ENCODE measurements at regions not wholly inside any gene's neighbourhood (a gene's known extent, or its start where the extent isn't known, plus 50 kb on each side); places are given as distances from the start of the nearest gene placed in this dataset.

DNA sequence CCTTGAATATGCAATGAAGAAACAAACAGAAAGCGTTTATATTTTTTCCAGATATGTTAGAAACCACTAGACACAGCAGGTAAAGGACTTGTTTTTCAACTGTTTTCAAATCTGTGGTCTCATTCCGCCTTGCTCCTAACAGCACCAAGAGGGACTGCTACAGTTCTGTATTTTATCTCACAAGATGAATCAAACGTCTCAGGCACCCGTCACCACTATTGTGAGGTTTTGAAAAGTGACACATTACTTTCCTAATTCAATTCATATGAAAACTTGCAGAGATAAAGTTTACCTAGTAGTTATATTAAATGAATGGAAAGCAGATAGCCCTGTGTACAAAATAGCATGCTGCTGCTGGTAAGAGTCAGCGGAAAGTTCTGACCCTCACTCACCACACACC lies 386.3 kb downstream of the ETS1 start:
- FAIRE-seq = no peak
- no peak for DNase-seq (ENCODE audit: insufficient read length, low spot score)
- TF ChIP-seq PAX5 (IDR thresholded peaks at IDR 0.05; ENCODE audit: insufficient read depth, low read length, severe bottlenecking) (no peak), SPI1 (IDR thresholded peaks at IDR 0.05; ENCODE audit: low read depth, low read length) (no peak), TAF1 (IDR thresholded peaks at IDR 0.05; ENCODE audit: low read depth, low read length) (no peak), POLR2A (IDR thresholded peaks at IDR 0.05; ENCODE audit: low read depth, low read length) (no peak)

DNA sequence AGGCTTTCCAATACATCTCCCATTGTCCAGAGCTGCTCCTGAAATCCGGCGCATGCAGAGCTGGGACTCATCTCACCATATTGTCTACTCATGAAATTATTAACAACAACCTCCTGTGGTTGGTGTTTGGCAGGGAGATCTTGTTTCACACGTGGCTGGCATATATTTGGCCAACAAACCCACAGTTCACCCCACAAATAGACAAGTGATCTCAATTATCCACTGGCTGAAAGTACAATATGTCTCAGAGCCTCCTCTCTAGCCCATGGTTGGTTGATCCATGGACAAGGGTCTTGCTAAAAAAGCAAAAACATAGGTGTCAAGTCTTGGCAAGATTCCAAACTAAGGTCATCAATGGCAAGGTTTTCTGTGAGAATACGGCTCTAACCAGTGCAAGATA lies 386.9 kb downstream of the ETS1 start:
- no peak for FAIRE-seq
- TF ChIP-seq POLR2AphosphoS5 (IDR thresholded peaks at IDR 0.05; ENCODE audit: low read depth, low read length) (no peak), TAF1 (IDR thresholded peaks at IDR 0.05; ENCODE audit: low read depth, low read length) (no peak), PAX5 (IDR thresholded peaks at IDR 0.05; ENCODE audit: insufficient read depth, low read length, severe bottlenecking) (no peak), SPI1 (IDR thresholded peaks at IDR 0.05; ENCODE audit: low read depth, low read length) (no peak), POU2F2 (IDR thresholded peaks at IDR 0.05; ENCODE audit: low read depth, low read length) (no peak), POLR2A (IDR thresholded peaks at IDR 0.05; ENCODE audit: low read depth, low read length) (no peak)
- DNase-seq (ENCODE audit: insufficient read length, low spot score) = no peak

DNA sequence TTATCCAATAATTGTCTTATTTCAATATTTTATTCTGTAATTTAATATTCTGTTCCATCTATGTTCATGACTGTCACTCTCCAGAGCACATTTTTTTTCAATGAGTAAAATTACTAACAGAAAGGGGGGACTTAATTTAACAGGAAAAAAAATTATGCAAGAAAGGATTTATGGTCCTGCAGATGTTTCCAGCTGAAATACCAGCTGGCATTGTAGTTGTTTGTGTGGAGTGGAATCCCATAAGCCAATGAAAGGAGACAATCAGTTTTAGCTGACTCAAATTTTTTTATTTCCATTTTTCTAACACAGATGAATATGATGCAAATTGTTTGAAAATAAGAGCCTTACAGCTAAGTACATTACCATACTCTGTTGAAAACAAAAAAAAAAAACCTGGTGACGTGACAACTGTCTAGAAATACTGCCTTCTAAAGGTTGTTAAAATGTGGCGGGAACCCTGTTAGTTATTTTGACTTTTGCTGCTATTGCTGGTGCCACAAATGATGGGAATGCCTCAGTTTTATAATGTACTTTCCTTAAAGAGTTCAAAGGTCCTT lies 389.1 kb downstream of the ETS1 start:
- no peak for TF ChIP-seq POLR2AphosphoS5 (IDR thresholded peaks at IDR 0.05; ENCODE audit: low read depth, low read length)
- TF ChIP-seq SPI1 (IDR thresholded peaks at IDR 0.05; ENCODE audit: low read depth, low read length) = no peak
- TF ChIP-seq PAX5 (IDR thresholded peaks at IDR 0.05; ENCODE audit: insufficient read depth, low read length, severe bottlenecking) = no peak
- no peak for TF ChIP-seq POU2F2 (IDR thresholded peaks at IDR 0.05; ENCODE audit: low read depth, low read length)
- no peak for TF ChIP-seq TAF1 (IDR thresholded peaks at IDR 0.05; ENCODE audit: low read depth, low read length)
- no peak for TF ChIP-seq POLR2A (IDR thresholded peaks at IDR 0.05; ENCODE audit: low read depth, low read length)
- no peak for DNase-seq (ENCODE audit: insufficient read length, low spot score)
- FAIRE-seq = no peak

DNA sequence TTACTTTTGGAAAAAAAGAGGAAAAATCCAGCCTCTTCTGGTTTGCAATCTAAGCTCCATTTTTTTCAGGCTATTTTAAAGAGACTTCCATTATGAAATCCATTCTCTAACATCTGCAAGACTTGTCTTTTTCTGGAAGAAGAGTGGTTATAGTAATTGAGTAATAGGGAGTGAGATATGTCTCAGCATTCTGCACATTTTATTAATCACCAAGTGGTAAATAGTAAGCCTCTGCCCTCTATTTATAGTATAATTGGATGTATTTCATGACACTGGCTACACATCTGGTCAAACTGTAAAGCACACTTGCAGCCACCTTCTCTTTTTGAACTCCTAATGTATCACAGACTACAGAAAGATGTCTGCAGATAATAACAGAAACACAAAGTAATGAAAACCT lies 391.1 kb downstream of the ETS1 start:
- FAIRE-seq (no peak), DNase-seq (ENCODE audit: insufficient read length, low spot score) (no peak)
- TF ChIP-seq POU2F2 (IDR thresholded peaks at IDR 0.05; ENCODE audit: low read depth, low read length) (no peak), TAF1 (IDR thresholded peaks at IDR 0.05; ENCODE audit: low read depth, low read length) (no peak), POLR2A (IDR thresholded peaks at IDR 0.05; ENCODE audit: low read depth, low read length) (no peak), SPI1 (IDR thresholded peaks at IDR 0.05; ENCODE audit: low read depth, low read length) (no peak), POLR2AphosphoS5 (IDR thresholded peaks at IDR 0.05; ENCODE audit: low read depth, low read length) (no peak), PAX5 (IDR thresholded peaks at IDR 0.05; ENCODE audit: insufficient read depth, low read length, severe bottlenecking) (no peak)

DNA sequence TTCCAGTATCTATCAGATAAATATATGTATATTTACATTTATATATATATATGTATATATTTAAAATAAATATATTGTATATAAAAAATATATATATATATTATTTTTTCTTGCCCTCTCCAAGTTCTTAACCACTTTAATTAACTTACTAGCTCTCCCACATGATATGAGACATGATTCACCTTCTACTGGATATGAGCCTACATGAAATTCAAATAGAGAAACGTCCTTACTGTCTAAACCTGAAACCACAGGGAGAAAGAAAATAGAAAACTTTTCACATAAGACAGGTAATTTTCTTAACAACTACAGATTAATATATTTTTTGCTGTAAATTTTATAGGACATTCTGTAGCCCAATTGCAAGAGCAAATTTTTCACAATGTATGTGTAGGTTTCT lies 391.6 kb downstream of the ETS1 start:
- TF ChIP-seq PAX5 (IDR thresholded peaks at IDR 0.05; ENCODE audit: insufficient read depth, low read length, severe bottlenecking) (no peak), POLR2AphosphoS5 (IDR thresholded peaks at IDR 0.05; ENCODE audit: low read depth, low read length) (no peak), POLR2A (IDR thresholded peaks at IDR 0.05; ENCODE audit: low read depth, low read length) (no peak), TAF1 (IDR thresholded peaks at IDR 0.05; ENCODE audit: low read depth, low read length) (no peak), SPI1 (IDR thresholded peaks at IDR 0.05; ENCODE audit: low read depth, low read length) (no peak), POU2F2 (IDR thresholded peaks at IDR 0.05; ENCODE audit: low read depth, low read length) (no peak)

DNA sequence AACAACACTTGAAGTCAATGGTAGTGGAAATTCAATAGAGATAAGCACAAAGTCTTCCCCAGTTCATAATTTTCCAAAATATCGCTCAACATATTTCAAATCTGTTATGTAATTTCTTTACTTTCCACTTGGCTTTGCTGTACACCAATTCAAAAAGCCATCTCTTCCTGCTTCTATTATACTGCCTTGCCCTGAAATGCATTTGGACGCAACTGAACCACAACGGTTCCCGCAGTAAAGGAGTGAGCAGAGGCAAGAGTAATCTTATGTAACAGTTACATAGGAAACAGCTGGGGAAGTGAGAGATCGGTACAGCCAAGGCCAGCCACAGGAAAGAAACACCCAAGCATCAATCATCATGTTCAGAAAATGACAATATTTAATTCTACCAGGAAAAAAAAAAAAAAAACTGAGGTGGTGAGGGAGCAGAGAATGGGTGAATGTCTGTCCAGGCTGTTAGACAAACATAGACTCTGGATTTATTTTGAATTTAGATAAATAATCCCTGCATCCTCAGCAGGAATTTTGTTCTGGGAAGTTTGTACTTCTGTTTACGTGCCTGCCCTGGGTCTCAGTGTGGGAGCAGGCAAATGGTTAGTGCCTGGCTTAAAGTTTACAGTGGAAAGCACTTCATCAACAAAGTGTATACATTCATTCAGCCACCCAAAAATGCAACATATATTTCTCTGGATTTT lies 392.2 kb downstream of the ETS1 start:
- FAIRE-seq (no peak), DNase-seq (ENCODE audit: insufficient read length, low spot score) (peak; percentile 4)
- no peak for TF ChIP-seq POLR2A (IDR thresholded peaks at IDR 0.05; ENCODE audit: low read depth, low read length)
- 0 out of 2 replicates have a peak, but pooled peaks have one; percentile 26 for TF ChIP-seq SPI1 (IDR thresholded peaks at IDR 0.05; ENCODE audit: low read depth, low read length)
- TF ChIP-seq POU2F2 (IDR thresholded peaks at IDR 0.05; ENCODE audit: low read depth, low read length) = no peak

More for the DNA sequence above, 391.6 kb downstream of the ETS1 start:
- DNase-seq (ENCODE audit: insufficient read length, low spot score) = no peak
- no peak for FAIRE-seq

DNA sequence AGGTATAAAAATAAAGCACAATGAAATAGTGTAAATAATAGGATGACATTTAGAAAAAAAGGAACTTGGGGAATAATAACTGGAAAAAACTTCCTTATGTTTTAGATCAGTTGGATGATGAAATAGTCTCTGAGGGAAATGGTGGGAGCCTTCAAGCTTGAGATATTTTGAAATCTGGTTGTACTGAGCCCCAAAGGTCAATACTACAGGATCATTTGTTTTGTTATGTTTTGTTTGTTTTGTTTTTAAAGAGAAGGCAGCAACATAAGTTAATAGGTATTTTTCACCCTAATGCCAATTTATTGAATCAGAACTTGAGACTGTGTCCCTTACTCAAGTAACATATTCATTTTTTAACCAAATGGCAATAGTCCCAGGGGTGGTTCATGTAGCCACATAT lies 393.1 kb downstream of the ETS1 start:
- DNase-seq (ENCODE audit: insufficient read length, low spot score) (no peak), FAIRE-seq (no peak)
- TF ChIP-seq SPI1 (IDR thresholded peaks at IDR 0.05; ENCODE audit: low read depth, low read length) = no peak
- no peak for TF ChIP-seq TAF1 (IDR thresholded peaks at IDR 0.05; ENCODE audit: low read depth, low read length)
- TF ChIP-seq POU2F2 (IDR thresholded peaks at IDR 0.05; ENCODE audit: low read depth, low read length) = no peak
- no peak for TF ChIP-seq POLR2AphosphoS5 (IDR thresholded peaks at IDR 0.05; ENCODE audit: low read depth, low read length)
- no peak for TF ChIP-seq PAX5 (IDR thresholded peaks at IDR 0.05; ENCODE audit: insufficient read depth, low read length, severe bottlenecking)
- no peak for TF ChIP-seq POLR2A (IDR thresholded peaks at IDR 0.05; ENCODE audit: low read depth, low read length)

DNA sequence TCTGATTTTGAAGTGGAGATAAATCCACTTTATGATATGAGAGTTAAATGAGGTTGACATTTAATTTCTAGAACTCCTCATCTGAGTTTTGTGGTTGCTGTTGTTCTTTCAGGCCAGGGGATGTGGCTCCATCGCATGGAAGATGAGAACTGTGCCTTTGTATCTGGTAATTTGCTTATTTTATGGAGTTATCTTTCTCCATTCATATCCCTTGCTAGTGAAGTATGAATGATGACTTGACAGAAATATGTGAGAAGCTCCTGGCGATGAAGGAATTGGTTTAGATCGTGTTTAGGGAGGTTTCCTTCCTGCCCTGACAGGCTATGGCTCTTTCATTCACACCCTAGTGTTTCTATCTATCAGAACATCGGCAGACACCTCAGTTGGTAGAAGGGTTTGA lies 393.7 kb downstream of the ETS1 start:
- FAIRE-seq = no peak
- TF ChIP-seq POLR2A (IDR thresholded peaks at IDR 0.05; ENCODE audit: low read depth, low read length) (no peak), PAX5 (IDR thresholded peaks at IDR 0.05; ENCODE audit: insufficient read depth, low read length, severe bottlenecking) (no peak), TAF1 (IDR thresholded peaks at IDR 0.05; ENCODE audit: low read depth, low read length) (no peak), SPI1 (IDR thresholded peaks at IDR 0.05; ENCODE audit: low read depth, low read length) (no peak), POU2F2 (IDR thresholded peaks at IDR 0.05; ENCODE audit: low read depth, low read length) (no peak), POLR2AphosphoS5 (IDR thresholded peaks at IDR 0.05; ENCODE audit: low read depth, low read length) (no peak)
- DNase-seq (ENCODE audit: insufficient read length, low spot score) = no peak

DNA sequence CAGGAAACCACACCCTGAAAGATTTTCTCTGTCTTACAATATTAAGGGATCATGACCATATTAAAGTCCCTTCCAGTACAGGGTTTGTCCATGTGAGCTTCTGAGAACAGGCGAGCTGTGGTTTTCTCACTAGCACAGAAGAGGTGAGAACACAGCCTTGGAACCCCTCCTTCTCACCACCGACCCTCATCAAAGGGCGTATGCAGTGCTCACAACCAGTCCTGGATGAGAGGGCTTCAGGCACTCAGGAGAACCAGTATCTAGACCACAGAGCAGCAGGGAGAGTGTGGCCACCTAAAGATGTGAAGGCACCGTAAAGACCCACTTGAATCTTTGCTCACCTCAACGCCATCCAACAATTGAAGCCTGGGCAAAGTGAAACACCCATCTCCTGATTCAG lies 397.0 kb downstream of the ETS1 start:
- DNase-seq (ENCODE audit: insufficient read length, low spot score) (no peak), FAIRE-seq (no peak)
- no peak for TF ChIP-seq PAX5 (IDR thresholded peaks at IDR 0.05; ENCODE audit: insufficient read depth, low read length, severe bottlenecking)
- no peak for TF ChIP-seq POLR2A (IDR thresholded peaks at IDR 0.05; ENCODE audit: low read depth, low read length)
- no peak for TF ChIP-seq SPI1 (IDR thresholded peaks at IDR 0.05; ENCODE audit: low read depth, low read length)
- TF ChIP-seq POU2F2 (IDR thresholded peaks at IDR 0.05; ENCODE audit: low read depth, low read length) = no peak
- TF ChIP-seq TAF1 (IDR thresholded peaks at IDR 0.05; ENCODE audit: low read depth, low read length) = no peak
- no peak for TF ChIP-seq POLR2AphosphoS5 (IDR thresholded peaks at IDR 0.05; ENCODE audit: low read depth, low read length)

DNA sequence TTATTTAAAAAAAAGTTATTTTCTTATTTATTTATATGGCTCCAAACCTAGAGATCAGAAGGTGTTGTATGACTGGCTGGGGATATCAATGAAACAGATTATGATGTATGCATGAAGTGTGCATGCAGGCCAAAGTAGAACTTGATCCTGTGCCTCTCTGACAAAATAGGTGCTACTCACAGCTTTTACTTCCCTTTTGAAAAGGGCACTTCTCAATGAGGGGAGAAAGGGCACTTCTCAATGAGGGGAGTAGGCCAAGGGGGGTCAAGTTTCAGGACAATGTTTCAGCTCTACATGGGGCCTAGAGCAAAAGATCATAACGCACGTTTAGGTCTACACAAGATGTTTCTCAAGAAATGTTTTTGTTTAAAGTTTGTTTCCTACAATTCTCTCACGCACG lies 397.5 kb downstream of the ETS1 start:
- DNase-seq (ENCODE audit: insufficient read length, low spot score) (no peak), FAIRE-seq (no peak)

More for the DNA sequence above, 397.5 kb downstream of the ETS1 start:
- no peak for TF ChIP-seq SPI1 (IDR thresholded peaks at IDR 0.05; ENCODE audit: low read depth, low read length)
- no peak for TF ChIP-seq POLR2A (IDR thresholded peaks at IDR 0.05; ENCODE audit: low read depth, low read length)
- TF ChIP-seq POU2F2 (IDR thresholded peaks at IDR 0.05; ENCODE audit: low read depth, low read length) = no peak
- no peak for TF ChIP-seq PAX5 (IDR thresholded peaks at IDR 0.05; ENCODE audit: insufficient read depth, low read length, severe bottlenecking)
- no peak for TF ChIP-seq POLR2AphosphoS5 (IDR thresholded peaks at IDR 0.05; ENCODE audit: low read depth, low read length)
- TF ChIP-seq TAF1 (IDR thresholded peaks at IDR 0.05; ENCODE audit: low read depth, low read length) = no peak

Measured in GM12891 (cell line).